Adipose tissue (tissue), 3 donors: ENCODE measurements at regions not wholly inside any gene's neighbourhood (a gene's known extent, or its start where the extent isn't known, plus 50 kb on each side); places are given as distances from the start of the nearest gene placed in this dataset.

Source experiments
- H3K27ac ChIP-seq: one replicate; pipeline ENCODE4 v1.5.1; 2013; ENCODE audit warnings: low read depth, low read length
- WGBS, 3 donors: extraction: QIAGEN DNeasy Blood & Tissue Kit; methylation state at CpG; one replicate each; pipeline ENCODE4 v1.1.7; 2013; 5-methylcytosine and 5-hydroxymethylcytosine counted together
- donor health status: healthy with polysubstance abuse.
- donor health status: Bipolar disorder and iron deficiency.
- donor health status: healthy.

GRCh38 chr3:106908181-106908938 is 468.9 kb upstream of the CCDC54 start:
- H3K27ac ChIP-seq, result no peak overlapping the region
- 76 to 80% (median 78%) methylated on average over 10 of the region's 10 CpGs for WGBS, 3 donors

DNA sequence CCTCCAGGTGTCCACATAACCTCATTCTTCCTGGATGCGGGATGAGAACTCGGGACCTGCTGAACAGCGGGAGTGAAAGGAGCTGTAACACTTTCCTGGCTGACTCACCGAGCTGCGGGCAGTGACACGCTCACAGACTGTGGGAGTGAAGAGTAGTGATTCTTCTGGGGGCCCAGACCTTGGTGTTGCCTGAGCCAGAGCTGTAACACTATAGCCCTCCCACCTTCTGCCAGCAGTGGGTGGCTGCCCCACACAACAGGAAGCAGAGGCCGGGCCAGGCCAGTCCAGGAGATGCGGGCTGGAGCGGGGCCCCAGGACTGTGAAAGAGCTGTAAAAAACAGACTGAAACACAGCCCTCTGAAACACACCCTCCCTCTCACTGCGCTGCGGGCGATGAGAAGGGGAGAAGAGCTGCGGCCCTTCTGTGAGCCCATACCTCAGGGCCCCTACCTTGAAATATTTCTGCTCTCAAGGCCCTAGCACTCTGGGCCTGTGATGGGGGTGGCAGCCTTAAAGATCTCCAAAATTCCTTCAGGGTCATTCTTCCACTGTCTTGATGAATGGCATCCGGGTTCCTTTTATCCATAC is 464.0 kb upstream of the CCDC54 start:
- no peak overlapping the region for H3K27ac ChIP-seq
- 65 to 79% (median 76%) methylated on average over 14 of the region's 14 CpGs for WGBS, 3 donors

DNA sequence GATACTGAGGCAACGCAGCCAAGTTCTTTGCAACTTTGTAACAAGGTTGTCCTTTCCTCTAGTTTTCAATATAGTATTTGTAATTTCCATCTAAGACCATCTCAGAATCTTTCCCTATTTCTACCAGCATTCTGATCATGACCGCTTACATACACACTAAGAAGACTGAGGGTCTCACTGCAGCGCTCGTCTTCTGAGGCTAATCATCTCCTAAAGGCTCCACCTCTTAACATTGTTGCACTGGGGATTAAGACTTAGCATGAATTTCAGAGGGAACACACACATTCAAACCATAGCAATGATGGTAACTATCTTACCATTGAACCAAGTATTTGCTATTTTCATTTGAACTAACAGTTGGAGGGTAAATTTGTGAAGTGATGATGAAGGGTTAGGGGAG is 463.3 kb upstream of the CCDC54 start:
- WGBS, 3 donors, result 83 to 90% (median 89%) methylated on average over 4 of the region's 4 CpGs
- H3K27ac ChIP-seq, result no peak overlapping the region

DNA sequence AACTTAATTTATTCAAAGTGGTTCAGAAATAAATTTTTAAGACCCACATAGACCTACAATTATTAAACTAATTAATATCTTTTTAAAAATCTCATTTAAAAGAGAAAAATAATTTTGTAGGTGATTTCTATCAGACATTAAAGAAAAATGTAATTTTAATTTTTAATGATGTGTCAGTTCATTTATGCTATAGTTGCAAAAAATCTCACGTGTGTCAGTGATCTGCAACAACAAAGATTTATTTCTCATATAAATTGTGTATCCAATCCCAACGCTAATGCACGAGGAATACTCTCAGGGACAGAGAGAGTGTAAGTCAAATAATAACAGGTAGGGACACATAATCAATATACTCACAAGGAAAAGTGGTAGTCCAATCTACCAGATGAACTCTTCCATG is 456.6 kb upstream of the CCDC54 start:
- no peak overlapping the region for H3K27ac ChIP-seq
- 78 to 89% (median 89%) methylated on average over 3 of the region's 3 CpGs for WGBS, 3 donors

GRCh38 chr3:106929081-106929480 is 448.2 kb upstream of the CCDC54 start:
- 65 to 84% (median 75%) methylated on average over 3 of the region's 3 CpGs for WGBS, 3 donors
- H3K27ac ChIP-seq, result no peak overlapping the region

- 65 to 77% (median 69%) methylated on average over 2 of the region's 2 CpGs for WGBS, 3 donors
- no peak overlapping the region for H3K27ac ChIP-seq
Measured at GRCh38 chr3:106930086-106930485, 447.2 kb upstream of the CCDC54 start.

GRCh38 chr3:106931904-106932303 is 445.3 kb upstream of the CCDC54 start:
- H3K27ac ChIP-seq, result no peak overlapping the region
- 84 to 97% (median 90%) methylated on average over 1 of the region's 1 CpG for WGBS, 3 donors

- WGBS, 3 donors, result 37 to 56% (median 43%) methylated on average over 4 of the region's 4 CpGs
Measured at GRCh38 chr3:106936337-106936736, 440.9 kb upstream of the CCDC54 start.

DNA sequence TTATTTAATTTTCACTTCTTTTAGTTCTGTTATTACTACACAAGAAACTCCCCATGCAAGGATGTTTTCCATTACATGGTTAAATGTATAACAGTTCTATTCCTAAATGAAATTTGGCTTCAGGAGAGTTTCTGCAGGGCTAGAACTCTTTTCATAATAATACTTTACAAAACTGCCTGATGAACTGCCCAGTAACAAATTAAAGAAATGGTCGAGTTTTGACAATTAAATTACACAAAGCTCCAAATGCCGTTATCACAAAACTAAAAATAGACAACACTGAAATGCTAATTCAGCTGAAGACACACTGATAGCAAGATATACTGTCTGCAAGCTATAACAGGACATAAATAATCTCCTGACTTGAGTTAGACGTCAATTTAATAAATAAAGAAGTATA is 435.2 kb upstream of the CCDC54 start:
- H3K27ac ChIP-seq, result no peak overlapping the region
- 37 to 55% (median 55%) methylated on average over 3 of the region's 3 CpGs for WGBS, 3 donors

More at GRCh38 chr3:106936337-106936736, 440.9 kb upstream of the CCDC54 start:
- no peak overlapping the region for H3K27ac ChIP-seq

DNA sequence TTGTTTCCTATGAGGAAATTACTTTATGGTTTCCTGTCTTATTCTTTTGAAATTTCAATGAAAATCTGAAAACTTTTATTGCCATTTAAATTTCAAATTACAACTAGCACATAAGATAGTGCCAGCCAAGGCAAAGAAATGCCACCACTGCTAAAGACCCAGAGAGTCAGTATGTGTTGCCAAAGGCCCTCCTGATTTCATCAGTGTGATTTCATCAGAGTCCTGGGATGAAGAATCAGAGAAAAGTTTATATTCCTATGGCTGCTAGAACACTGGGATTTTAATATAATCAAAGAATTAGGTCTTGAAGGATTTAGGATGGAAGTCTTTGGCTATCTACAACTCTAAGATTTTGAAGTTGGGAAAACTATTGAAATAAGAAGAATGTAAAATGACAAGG is 434.2 kb upstream of the CCDC54 start:
- no peak overlapping the region for H3K27ac ChIP-seq

- H3K27ac ChIP-seq, result no peak overlapping the region
- WGBS, 3 donors, result 61 to 75% (median 72%) methylated on average over 6 of the region's 6 CpGs
Measured at GRCh38 chr3:106945435-106945834, 431.8 kb upstream of the CCDC54 start.

DNA sequence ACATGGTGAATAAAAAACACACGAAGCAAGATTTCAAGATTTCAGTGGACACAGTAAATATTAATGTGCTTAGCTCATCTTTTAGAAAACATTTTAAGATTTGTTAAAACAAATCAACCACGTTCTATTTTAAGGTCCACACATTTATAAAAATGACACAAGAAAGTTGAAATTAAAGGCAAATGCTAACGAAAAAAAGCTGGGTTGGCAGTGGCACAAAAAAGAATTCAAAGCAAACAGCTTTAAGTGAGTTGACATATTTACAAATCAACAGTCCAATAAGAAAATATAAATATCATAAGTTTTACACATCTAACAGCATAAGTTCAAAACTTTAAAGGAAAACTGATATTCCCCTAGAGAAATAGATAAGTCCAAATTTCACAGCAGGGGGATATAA is 430.4 kb upstream of the CCDC54 start:
- WGBS, 3 donors, result 41 to 45% (median 44%) methylated on average over 3 of the region's 3 CpGs
- H3K27ac ChIP-seq, result no peak overlapping the region

DNA sequence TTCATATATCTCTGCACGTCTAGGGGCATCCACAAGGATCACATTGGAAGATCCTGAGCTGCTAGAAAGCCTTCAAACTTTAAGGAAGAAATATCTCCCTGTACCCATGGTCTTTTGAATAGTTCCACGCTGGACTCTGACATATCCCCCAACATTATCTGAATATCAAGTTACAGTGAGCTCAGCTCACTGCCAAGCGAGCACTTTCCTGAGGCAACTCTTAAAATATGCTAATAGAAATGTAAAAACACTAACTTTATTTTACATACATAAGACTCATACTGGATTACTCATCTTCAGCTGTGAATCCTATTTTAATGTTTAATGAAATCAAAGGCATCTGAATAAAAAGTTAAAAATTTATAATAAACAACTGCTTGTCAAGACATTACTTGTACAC is 420.2 kb upstream of the CCDC54 start:
- H3K27ac ChIP-seq, result no peak overlapping the region
- 60 to 74% (median 69%) methylated on average over 3 of the region's 3 CpGs for WGBS, 3 donors

GRCh38 chr3:106962993-106963392 is 414.2 kb upstream of the CCDC54 start:
- WGBS, 3 donors, result 9 to 59% (median 53%) methylated on average over 1 of the region's 1 CpG
- H3K27ac ChIP-seq, result no peak overlapping the region

- no peak overlapping the region for H3K27ac ChIP-seq
- WGBS, 3 donors, result 0 to 10% (median 9%) methylated on average over 1 of the region's 1 CpG
Measured at GRCh38 chr3:106963442-106963841, 413.8 kb upstream of the CCDC54 start.

- 37 to 87% (median 85%) methylated on average over 3 of the region's 3 CpGs for WGBS, 3 donors
- H3K27ac ChIP-seq, result no peak overlapping the region
Measured at GRCh38 chr3:106965307-106965706, 411.9 kb upstream of the CCDC54 start.

- 56 to 71% (median 64%) methylated on average over 4 of the region's 4 CpGs for WGBS, 3 donors
- no peak overlapping the region for H3K27ac ChIP-seq
Measured at GRCh38 chr3:106969596-106969995, 407.6 kb upstream of the CCDC54 start.

GRCh38 chr3:106981392-106981791 is 395.8 kb upstream of the CCDC54 start:
- WGBS, 3 donors, result 86 to 100% (median 97%) methylated on average over 1 of the region's 1 CpG

DNA sequence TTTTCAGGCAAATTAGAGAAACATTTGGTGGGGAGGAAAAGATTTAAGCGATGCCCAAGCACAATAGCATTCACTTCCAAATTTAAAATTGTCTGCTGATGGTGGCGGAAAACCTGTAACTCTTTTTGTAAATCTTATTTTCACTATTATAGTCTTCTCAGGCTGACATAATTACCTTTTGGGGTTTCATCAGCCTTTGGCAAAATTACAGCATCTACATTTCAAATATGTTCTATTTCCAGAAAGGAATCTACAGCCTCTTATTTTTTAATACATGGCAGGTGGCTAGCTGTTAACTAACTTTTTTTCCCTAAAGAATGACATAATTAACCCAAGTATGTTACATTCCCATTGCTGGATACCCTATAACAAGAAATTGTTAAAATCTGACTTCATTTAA is 391.5 kb upstream of the CCDC54 start:
- WGBS, 3 donors, result 88 to 90% (median 89%) methylated on average over 2 of the region's 2 CpGs
- no peak overlapping the region for H3K27ac ChIP-seq

More at GRCh38 chr3:106981392-106981791, 395.8 kb upstream of the CCDC54 start:
- no peak overlapping the region for H3K27ac ChIP-seq
